ENCODE measurements at regions not wholly inside any gene's neighbourhood (a gene's known extent, or its start where the extent isn't known, plus 50 kb on each side); places are given as distances from the start of the nearest gene placed in this dataset.

DNA sequence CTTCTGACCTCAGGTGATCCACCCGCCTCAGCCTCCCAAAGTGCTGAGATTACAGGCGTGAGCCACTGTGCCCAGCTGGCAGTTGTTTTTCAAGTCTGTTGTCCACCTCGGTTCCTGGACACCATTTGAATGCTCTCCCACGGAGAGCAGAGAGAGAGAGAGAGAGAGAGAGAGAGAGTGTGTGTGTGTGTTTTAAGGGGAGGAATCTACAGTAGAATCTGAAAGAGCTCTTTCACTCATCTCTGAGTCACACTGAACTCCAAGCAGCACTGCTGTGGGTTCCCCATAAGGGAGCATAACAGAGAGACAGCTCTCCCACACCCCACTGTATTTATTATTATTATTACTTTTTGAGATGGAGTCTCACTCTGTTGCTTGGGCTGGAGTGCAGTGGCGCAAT, 156.6 kb downstream of the RPLP1 start:
- no peak for TF ChIP-seq GATA3 (IDR thresholded peaks at IDR 0.05; ENCODE audit: low read depth, low read length)
- no peak for TF ChIP-seq GATA2 (IDR thresholded peaks at IDR 0.05; ENCODE audit: low read depth, low read length)
